GM23338 (cell line): ENCODE measurements at regions not wholly inside any gene's neighbourhood (a gene's known extent, or its start where the extent isn't known, plus 50 kb on each side); places are given as distances from the start of the nearest gene placed in this dataset.

Experiments used
- ATAC-seq: fragments of 200-7000 bp; cut with Tn5 transposase; 3 replicates; pipeline ENCODE4 v1.9.1; 2020
- DNase-seq: peaks from one replicate; pipeline ENCODE4 v3.0.0-alpha.2; 2015; ENCODE audit warnings: low spot score
- H2AFZ ChIP-seq: fragments of 200-600 bp; sonication (generic); 2 replicates; pipeline ENCODE4 v1.8.0; 2016; ENCODE audit warnings: antibody characterized with exemption, mild to moderate bottlenecking, moderate library complexity
- H3F3A ChIP-seq: fragments of 200-600 bp; sonication (generic); replicated peaks from 2 replicates; pipeline ENCODE4 v1.8.0; 2017; ENCODE audit warnings: antibody characterized with exemption, mixed run types, low read depth
- H3K27ac ChIP-seq: fragments of 200-600 bp; sonication (generic); 2 replicates; pipeline ENCODE4 v1.6.1; 2016; ENCODE audit warnings: low read depth
- H3K27me3 ChIP-seq: fragments of 200-600 bp; sonication (generic); 2 replicates; pipeline ENCODE4 v1.8.0; 2016; ENCODE audit warnings: mild to moderate bottlenecking, mixed run types, moderate library complexity; ENCODE audit not compliant: insufficient read depth
- H3K36me3 ChIP-seq: fragments of 200-600 bp; sonication (generic); 2 replicates; pipeline ENCODE4 v1.8.0; 2016; ENCODE audit warnings: mild to moderate bottlenecking; ENCODE audit not compliant: insufficient read depth
- H3K4me1 ChIP-seq: fragments of 200-600 bp; sonication (generic); 2 replicates; pipeline ENCODE4 v1.8.0; 2016; ENCODE audit warnings: mild to moderate bottlenecking, moderate library complexity; ENCODE audit not compliant: insufficient read depth
- H3K4me2 ChIP-seq: fragments of 200-600 bp; sonication (generic); 2 replicates; pipeline ENCODE4 v1.7.1; 2017; ENCODE audit warnings: mixed run types
- H3K4me3 ChIP-seq: fragments of 200-600 bp; sonication (generic); 2 replicates; pipeline ENCODE4 v1.6.1; 2016; ENCODE audit warnings: mixed run types
- H3K79me2 ChIP-seq: fragments of 200-600 bp; sonication (generic); replicated peaks from 2 replicates; pipeline ENCODE4 v1.8.0; 2017; ENCODE audit warnings: mild to moderate bottlenecking; ENCODE audit not compliant: insufficient read depth
- H3K9me2 ChIP-seq: fragments of 200-600 bp; sonication (generic); 2 replicates; pipeline ENCODE4 v1.8.0; 2017; ENCODE audit not compliant: insufficient read depth
- H4K20me1 ChIP-seq: fragments of 200-600 bp; sonication (generic); replicated peaks from 2 replicates; pipeline ENCODE4 v1.8.0; 2017; ENCODE audit warnings: mild to moderate bottlenecking; ENCODE audit not compliant: insufficient read depth
- H3K27ac Mint-ChIP-seq: 2 replicates; pipeline ENCODE4 v1.8.0; 2020; ENCODE audit warnings: inconsistent platforms, mild to moderate bottlenecking, moderate library complexity, mixed read lengths
- H3K27me3 Mint-ChIP-seq: 3 replicates; pipeline ENCODE4 v1.8.0; 2022; ENCODE audit warnings: low read depth, mild to moderate bottlenecking, moderate library complexity, mixed read lengths, inconsistent platforms; ENCODE audit not compliant: insufficient read depth, poor library complexity
- H3K36me3 Mint-ChIP-seq: 3 replicates; pipeline ENCODE4 v1.8.0; 2021; ENCODE audit warnings: low read depth, mild to moderate bottlenecking, inconsistent platforms, moderate library complexity, mixed read lengths
- H3K4me1 Mint-ChIP-seq: 3 replicates; pipeline ENCODE4 v1.8.0; 2020; ENCODE audit warnings: mild to moderate bottlenecking, inconsistent platforms, mixed read lengths
- H3K4me3 Mint-ChIP-seq: 3 replicates; pipeline ENCODE4 v1.8.0; 2021; ENCODE audit warnings: moderate library complexity, mild to moderate bottlenecking, inconsistent platforms, mixed read lengths
- H3K9me3 Mint-ChIP-seq: 3 replicates; pipeline ENCODE4 v1.8.0; 2020; ENCODE audit warnings: moderate library complexity, mild to moderate bottlenecking, inconsistent platforms, mixed read lengths
- CREB1 ChIP-seq: fragments of 250-450 bp; sonication (Bioruptor Pico); IDR thresholded peaks from 2 replicates; pipeline ENCODE4 v1.5.0; 2020; ENCODE audit warnings: low read depth, mild to moderate bottlenecking, moderate library complexity
- CTCF ChIP-seq, 2 experiments: fragments of 200-600 bp in 1 of 2; sonication (generic) in 1 of 2; conservative IDR thresholded peaks; 2 replicates each; pipeline versions ENCODE4 v1.5.1 to v1.6.1; 2016 to 2017; ENCODE audit warnings: antibody characterized with exemption in 2 of 2, low read depth in 2 of 2, mild to moderate bottlenecking in 2 of 2, moderate library complexity in 1 of 2
- ETS1 ChIP-seq: IDR thresholded peaks from 2 replicates; pipeline ENCODE4 v1.6.1; 2016; ENCODE audit warnings: antibody characterized with exemption
- EZH2 ChIP-seq: fragments of 200-600 bp; sonication (generic); IDR thresholded peaks from one replicate; pipeline ENCODE4 v1.8.0; 2017; ENCODE audit warnings: antibody characterized with exemption, mild to moderate bottlenecking, low read depth; ENCODE audit not compliant: unreplicated experiment
- EZH2phosphoT487 ChIP-seq: fragments of 200-600 bp; sonication (generic); IDR thresholded peaks from one replicate; pipeline ENCODE4 v1.8.1; 2018; ENCODE audit warnings: antibody characterized with exemption; ENCODE audit not compliant: unreplicated experiment
- JUNB ChIP-seq: IDR thresholded peaks from one replicate; pipeline ENCODE4 v1.6.1; 2016; ENCODE audit warnings: antibody characterized with exemption; ENCODE audit not compliant: unreplicated experiment
- NANOG ChIP-seq: IDR thresholded peaks from 2 replicates; pipeline ENCODE4 v1.6.1; 2016; ENCODE audit warnings: antibody characterized with exemption, borderline replicate concordance
- POLR2AphosphoS5 ChIP-seq: IDR thresholded peaks from 2 replicates; pipeline ENCODE4 v1.6.1; 2016; ENCODE audit warnings: antibody characterized with exemption, low read depth
- REST ChIP-seq: IDR thresholded peaks from one replicate; pipeline ENCODE4 v1.6.1; 2018; ENCODE audit warnings: antibody characterized with exemption; ENCODE audit not compliant: unreplicated experiment
- STAT1 ChIP-seq: IDR thresholded peaks from one replicate; pipeline ENCODE4 v1.6.1; 2016; ENCODE audit warnings: antibody characterized with exemption; ENCODE audit not compliant: unreplicated experiment
- ZNF114 ChIP-seq: fragments of 250-450 bp; sonication (Bioruptor Pico); IDR thresholded peaks from 2 replicates; pipeline ENCODE4 v1.5.0; 2020; ENCODE audit warnings: mild to moderate bottlenecking, moderate library complexity
- ZNF331 ChIP-seq: fragments of 250-450 bp; sonication (Bioruptor Pico); IDR thresholded peaks from 2 replicates; pipeline ENCODE4 v1.5.0; 2020; ENCODE audit warnings: low read depth, mild to moderate bottlenecking, moderate library complexity
- ZNF462 ChIP-seq: fragments of 250-450 bp; sonication (Bioruptor Pico); IDR thresholded peaks from 2 replicates; pipeline ENCODE4 v1.5.0; 2020; ENCODE audit warnings: mild to moderate bottlenecking, moderate library complexity

GRCh38 chr5:143635888-143636287 is 176.1 kb upstream of the HMHB1 start (continued):
- TF ChIP-seq POLR2AphosphoS5 (no peak), CREB1 (no peak)

GRCh38 chr5:143635146-143635752 is 176.7 kb upstream of the HMHB1 start:
- ATAC-seq: no peak
- Mint-ChIP-seq H3K27me3 (no peaks in the 10 kb centered on the region), H3K27ac (no peak overlapping the region)

More at GRCh38 chr5:143635146-143635752, 176.7 kb upstream of the HMHB1 start:
- H2AFZ ChIP-seq: no peak overlapping the region
- H3K36me3 Mint-ChIP-seq: no peaks in the 10 kb centered on the region
- no peaks in the 10 kb centered on the region for H4K20me1 ChIP-seq
- no peak overlapping the region for H3K4me2 ChIP-seq
- no peaks in the 10 kb centered on the region for H3K79me2 ChIP-seq
- TF ChIP-seq JUNB: no peak
- TF ChIP-seq ETS1: no peak
- no peak for TF ChIP-seq POLR2AphosphoS5
- TF ChIP-seq REST: no peak
- no peak for TF ChIP-seq CTCF (conservative IDR thresholded peaks at IDR 0.05; ENCODE audit: low read depth in 2 of 2)
- no peak for TF ChIP-seq EZH2phosphoT487
- no peak for TF ChIP-seq EZH2
- TF ChIP-seq ZNF114: no peak
- TF ChIP-seq STAT1: no peak
- TF ChIP-seq ZNF462 (CRISPR knock-in tag): no peak
- no peak for TF ChIP-seq CREB1
- no peak for TF ChIP-seq NANOG
- no peak for TF ChIP-seq ZNF331
- H3K27ac ChIP-seq: no peak overlapping the region
- DNase-seq: no peak
- peaks cover 2% of the 10 kb centered on the region; the same call in 1 of the 3 replicates for H3K4me1 Mint-ChIP-seq
- no peak overlapping the region for H3K4me3 ChIP-seq
- no peak overlapping the region for H3K4me3 Mint-ChIP-seq
- 0 out of 2 replicates have a peak, but pooled peaks cover 4% of the 10 kb centered on the region for H3K9me2 ChIP-seq
- H3F3A ChIP-seq: no peaks in the 10 kb centered on the region
- no peaks in the 10 kb centered on the region for H3K36me3 ChIP-seq
- H3K4me1 ChIP-seq: no peaks in the 10 kb centered on the region
- H3K27me3 ChIP-seq: no peaks in the 10 kb centered on the region
- H3K9me3 Mint-ChIP-seq: no peaks in the 10 kb centered on the region
